ENCODE measurements at regions not wholly inside any gene's neighbourhood (a gene's known extent, or its start where the extent isn't known, plus 50 kb on each side); places are given as distances from the start of the nearest gene placed in this dataset.

DNA sequence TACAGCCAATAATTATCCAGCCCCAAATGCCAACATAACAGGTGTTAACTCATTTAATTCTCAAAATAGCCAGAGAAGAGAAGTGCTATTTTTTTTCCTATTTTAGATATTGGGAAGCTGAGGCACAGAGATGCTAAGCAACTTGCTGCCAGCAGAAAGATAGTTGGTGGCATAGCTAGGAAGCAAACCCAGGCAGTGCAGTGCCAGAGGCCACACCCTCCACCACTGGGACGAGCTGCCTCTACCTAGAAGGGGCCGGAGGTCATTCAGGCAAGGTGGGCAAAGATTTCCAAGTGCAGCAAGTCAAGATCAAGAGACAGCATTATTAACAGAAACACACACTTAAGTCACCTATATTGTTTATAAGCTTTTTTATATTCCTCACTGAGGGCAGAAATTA lies 654.1 kb downstream of the INHBA start:
- no peak overlapping the region for H3K27ac ChIP-seq (ENCODE audit: low read depth, low read length)
- H3K79me2 ChIP-seq (ENCODE audit: insufficient read depth, low read length), result no peaks in the 10 kb centered on the region
- no peaks in the 10 kb centered on the region for H3K9me2 ChIP-seq (replicated peaks; ENCODE audit: insufficient read depth, low read length)
- H3K4me2 ChIP-seq (ENCODE audit: low read depth, low read length, poor library complexity, severe bottlenecking), result no peak overlapping the region
- no peak overlapping the region for H2AFZ ChIP-seq (ENCODE audit: low read depth, low read length, severe bottlenecking)
- H3K9me3 ChIP-seq (ENCODE audit: insufficient read depth, low read length), result no peaks in the 10 kb centered on the region
- H3F3A ChIP-seq (ENCODE audit: insufficient read depth), result no peaks in the 10 kb centered on the region
- TF ChIP-seq, protein P1, sequence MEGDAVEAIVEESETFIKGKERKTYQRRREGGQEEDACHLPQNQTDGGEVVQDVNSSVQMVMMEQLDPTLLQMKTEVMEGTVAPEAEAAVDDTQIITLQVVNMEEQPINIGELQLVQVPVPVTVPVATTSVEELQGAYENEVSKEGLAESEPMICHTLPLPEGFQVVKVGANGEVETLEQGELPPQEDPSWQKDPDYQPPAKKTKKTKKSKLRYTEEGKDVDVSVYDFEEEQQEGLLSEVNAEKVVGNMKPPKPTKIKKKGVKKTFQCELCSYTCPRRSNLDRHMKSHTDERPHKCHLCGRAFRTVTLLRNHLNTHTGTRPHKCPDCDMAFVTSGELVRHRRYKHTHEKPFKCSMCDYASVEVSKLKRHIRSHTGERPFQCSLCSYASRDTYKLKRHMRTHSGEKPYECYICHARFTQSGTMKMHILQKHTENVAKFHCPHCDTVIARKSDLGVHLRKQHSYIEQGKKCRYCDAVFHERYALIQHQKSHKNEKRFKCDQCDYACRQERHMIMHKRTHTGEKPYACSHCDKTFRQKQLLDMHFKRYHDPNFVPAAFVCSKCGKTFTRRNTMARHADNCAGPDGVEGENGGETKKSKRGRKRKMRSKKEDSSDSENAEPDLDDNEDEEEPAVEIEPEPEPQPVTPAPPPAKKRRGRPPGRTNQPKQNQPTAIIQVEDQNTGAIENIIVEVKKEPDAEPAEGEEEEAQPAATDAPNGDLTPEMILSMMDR (IDR thresholded peaks at IDR 0.05; ENCODE audit: insufficient read depth, low read length, poor library complexity, severe bottlenecking), result no peak
- no peak for TF ChIP-seq EZH2phosphoT487 (conservative IDR thresholded peaks at IDR 0.05; ENCODE audit: low read length)
- no peak overlapping the region for H3K4me3 ChIP-seq (ENCODE audit: insufficient read depth, low read length, poor library complexity, severe bottlenecking)
- no peak overlapping the region for H3K9ac ChIP-seq (ENCODE audit: low read length)
- no peaks in the 10 kb centered on the region for H4K20me1 ChIP-seq (ENCODE audit: low read depth, low read length)
- no peaks in the 10 kb centered on the region for H3K27me3 ChIP-seq (ENCODE audit: low read length)
- H3K36me3 ChIP-seq (ENCODE audit: low read length), result no peaks in the 10 kb centered on the region

DNA sequence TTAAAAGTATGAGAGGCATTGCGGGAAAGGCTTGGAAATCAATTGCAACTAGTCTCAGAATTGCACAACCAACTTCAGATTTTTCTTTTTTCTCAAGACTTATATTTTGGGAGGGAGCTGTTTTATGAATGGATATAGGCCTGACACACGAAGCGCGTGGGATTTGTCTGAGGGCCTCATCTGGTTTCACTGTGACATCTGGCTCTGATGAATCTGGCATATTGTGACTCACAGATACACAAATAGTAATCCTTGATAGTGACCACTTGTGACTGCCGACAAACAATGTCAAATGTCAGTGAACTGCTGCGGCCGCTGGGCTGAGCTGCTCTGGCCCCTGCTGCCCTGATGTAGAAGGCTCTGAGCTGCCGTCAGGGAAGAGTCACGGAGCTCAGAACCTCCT lies 655.1 kb downstream of the INHBA start:
- no peak overlapping the region for H3K4me2 ChIP-seq (ENCODE audit: low read depth, low read length, poor library complexity, severe bottlenecking)
- no peak overlapping the region for H2AFZ ChIP-seq (ENCODE audit: low read depth, low read length, severe bottlenecking)
- no peak overlapping the region for H3K27ac ChIP-seq (ENCODE audit: low read depth, low read length)
- no peaks in the 10 kb centered on the region for H3K79me2 ChIP-seq (ENCODE audit: insufficient read depth, low read length)
- no peaks in the 10 kb centered on the region for H3K36me3 ChIP-seq (ENCODE audit: low read length)
- TF ChIP-seq, protein P1 (IDR thresholded peaks at IDR 0.05; ENCODE audit: insufficient read depth, low read length, poor library complexity, severe bottlenecking), result no peak
- TF ChIP-seq EZH2phosphoT487 (conservative IDR thresholded peaks at IDR 0.05; ENCODE audit: low read length), result no peak
- no peaks in the 10 kb centered on the region for H3K27me3 ChIP-seq (ENCODE audit: low read length)
- no peak overlapping the region for H3K4me3 ChIP-seq (ENCODE audit: insufficient read depth, low read length, poor library complexity, severe bottlenecking)
- no peaks in the 10 kb centered on the region for H4K20me1 ChIP-seq (ENCODE audit: low read depth, low read length)
- no peaks in the 10 kb centered on the region for H3F3A ChIP-seq (ENCODE audit: insufficient read depth)
- H3K9me2 ChIP-seq (replicated peaks; ENCODE audit: insufficient read depth, low read length), result no peaks in the 10 kb centered on the region
- no peak overlapping the region for H3K9ac ChIP-seq (ENCODE audit: low read length)
- no peaks in the 10 kb centered on the region for H3K9me3 ChIP-seq (ENCODE audit: insufficient read depth, low read length)

DNA sequence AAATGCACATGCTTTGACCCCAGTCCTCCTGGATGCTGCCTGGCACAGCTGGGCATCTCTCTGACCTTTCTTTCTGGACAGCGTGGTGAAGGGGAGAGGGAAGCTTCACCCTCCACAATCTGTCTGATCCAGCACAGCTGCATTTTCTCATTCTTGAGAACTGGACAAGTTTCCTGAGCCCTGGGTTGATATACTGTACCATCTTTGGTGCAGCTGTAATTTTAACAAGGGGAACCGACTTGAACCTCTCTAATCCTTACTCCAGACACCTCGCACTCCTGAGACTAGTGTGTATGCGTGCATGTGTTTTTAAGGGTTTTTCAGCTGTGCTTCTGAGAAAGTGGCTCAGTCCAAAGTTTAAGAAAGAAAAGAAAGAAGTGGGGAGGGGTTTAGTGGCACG lies 655.7 kb downstream of the INHBA start:
- Histone ChIP-seq H3F3A (ENCODE audit: insufficient read depth) (no peaks in the 10 kb centered on the region), H3K27ac (ENCODE audit: low read depth, low read length) (no peak overlapping the region), H3K9me3 (ENCODE audit: insufficient read depth, low read length) (no peaks in the 10 kb centered on the region), H4K20me1 (ENCODE audit: low read depth, low read length) (no peaks in the 10 kb centered on the region), H3K4me2 (ENCODE audit: low read depth, low read length, poor library complexity, severe bottlenecking) (no peak overlapping the region), H3K79me2 (ENCODE audit: insufficient read depth, low read length) (no peaks in the 10 kb centered on the region), H3K27me3 (ENCODE audit: low read length) (no peaks in the 10 kb centered on the region), H3K9ac (ENCODE audit: low read length) (no peak overlapping the region), H3K36me3 (ENCODE audit: low read length) (no peaks in the 10 kb centered on the region), H3K9me2 (replicated peaks; ENCODE audit: insufficient read depth, low read length) (no peaks in the 10 kb centered on the region), H2AFZ (ENCODE audit: low read depth, low read length, severe bottlenecking) (no peak overlapping the region), H3K4me3 (ENCODE audit: insufficient read depth, low read length, poor library complexity, severe bottlenecking) (no peak overlapping the region)
- TF ChIP-seq, protein P1 (IDR thresholded peaks at IDR 0.05; ENCODE audit: insufficient read depth, low read length, poor library complexity, severe bottlenecking), result no peak
- TF ChIP-seq EZH2phosphoT487 (conservative IDR thresholded peaks at IDR 0.05; ENCODE audit: low read length), result no peak

Measured in SU-DHL-6 (cell line).